ENCODE measurements at regions not wholly inside any gene's neighbourhood (a gene's known extent, or its start where the extent isn't known, plus 50 kb on each side); places are given as distances from the start of the nearest gene placed in this dataset.

DNA sequence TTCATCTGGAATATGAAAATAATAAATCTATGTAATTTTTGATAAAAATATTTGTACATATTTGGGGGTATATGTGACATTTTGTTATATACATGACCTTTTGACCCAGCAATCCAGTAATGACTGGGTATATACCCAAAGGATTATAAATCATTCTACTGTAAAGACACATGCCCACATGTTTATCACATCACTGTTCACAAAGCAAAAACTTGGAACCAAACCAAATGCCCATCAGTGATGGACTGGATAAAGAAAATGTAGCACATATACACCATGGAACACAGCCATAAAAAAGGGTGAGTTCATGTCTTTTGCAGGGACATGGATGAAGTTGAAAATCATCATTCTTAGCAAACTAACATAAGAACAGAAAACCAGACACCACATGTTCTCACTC is 472.1 kb upstream of the DDX18 start:
- no peak for TF ChIP-seq TAF1 (conservative IDR thresholded peaks at IDR 0.05)
- TF ChIP-seq, protein P1, sequence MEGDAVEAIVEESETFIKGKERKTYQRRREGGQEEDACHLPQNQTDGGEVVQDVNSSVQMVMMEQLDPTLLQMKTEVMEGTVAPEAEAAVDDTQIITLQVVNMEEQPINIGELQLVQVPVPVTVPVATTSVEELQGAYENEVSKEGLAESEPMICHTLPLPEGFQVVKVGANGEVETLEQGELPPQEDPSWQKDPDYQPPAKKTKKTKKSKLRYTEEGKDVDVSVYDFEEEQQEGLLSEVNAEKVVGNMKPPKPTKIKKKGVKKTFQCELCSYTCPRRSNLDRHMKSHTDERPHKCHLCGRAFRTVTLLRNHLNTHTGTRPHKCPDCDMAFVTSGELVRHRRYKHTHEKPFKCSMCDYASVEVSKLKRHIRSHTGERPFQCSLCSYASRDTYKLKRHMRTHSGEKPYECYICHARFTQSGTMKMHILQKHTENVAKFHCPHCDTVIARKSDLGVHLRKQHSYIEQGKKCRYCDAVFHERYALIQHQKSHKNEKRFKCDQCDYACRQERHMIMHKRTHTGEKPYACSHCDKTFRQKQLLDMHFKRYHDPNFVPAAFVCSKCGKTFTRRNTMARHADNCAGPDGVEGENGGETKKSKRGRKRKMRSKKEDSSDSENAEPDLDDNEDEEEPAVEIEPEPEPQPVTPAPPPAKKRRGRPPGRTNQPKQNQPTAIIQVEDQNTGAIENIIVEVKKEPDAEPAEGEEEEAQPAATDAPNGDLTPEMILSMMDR (IDR thresholded peaks at IDR 0.05; ENCODE audit: low read depth, low read length, missing input control), result no peak
- no peak for TF ChIP-seq GABPA (IDR thresholded peaks at IDR 0.05 in 1 of 2, conservative IDR thresholded peaks at IDR 0.05 in 1 of 2)
- TF ChIP-seq ATF3 (IDR thresholded peaks at IDR 0.05), result no peak
- no peak for TF ChIP-seq FOXA2 (IDR thresholded peaks at IDR 0.05)
- TF ChIP-seq JUND (IDR thresholded peaks at IDR 0.05), result no peak
- TF ChIP-seq YY1 (IDR thresholded peaks at IDR 0.05), result no peak
- TF ChIP-seq, protein P2, sequence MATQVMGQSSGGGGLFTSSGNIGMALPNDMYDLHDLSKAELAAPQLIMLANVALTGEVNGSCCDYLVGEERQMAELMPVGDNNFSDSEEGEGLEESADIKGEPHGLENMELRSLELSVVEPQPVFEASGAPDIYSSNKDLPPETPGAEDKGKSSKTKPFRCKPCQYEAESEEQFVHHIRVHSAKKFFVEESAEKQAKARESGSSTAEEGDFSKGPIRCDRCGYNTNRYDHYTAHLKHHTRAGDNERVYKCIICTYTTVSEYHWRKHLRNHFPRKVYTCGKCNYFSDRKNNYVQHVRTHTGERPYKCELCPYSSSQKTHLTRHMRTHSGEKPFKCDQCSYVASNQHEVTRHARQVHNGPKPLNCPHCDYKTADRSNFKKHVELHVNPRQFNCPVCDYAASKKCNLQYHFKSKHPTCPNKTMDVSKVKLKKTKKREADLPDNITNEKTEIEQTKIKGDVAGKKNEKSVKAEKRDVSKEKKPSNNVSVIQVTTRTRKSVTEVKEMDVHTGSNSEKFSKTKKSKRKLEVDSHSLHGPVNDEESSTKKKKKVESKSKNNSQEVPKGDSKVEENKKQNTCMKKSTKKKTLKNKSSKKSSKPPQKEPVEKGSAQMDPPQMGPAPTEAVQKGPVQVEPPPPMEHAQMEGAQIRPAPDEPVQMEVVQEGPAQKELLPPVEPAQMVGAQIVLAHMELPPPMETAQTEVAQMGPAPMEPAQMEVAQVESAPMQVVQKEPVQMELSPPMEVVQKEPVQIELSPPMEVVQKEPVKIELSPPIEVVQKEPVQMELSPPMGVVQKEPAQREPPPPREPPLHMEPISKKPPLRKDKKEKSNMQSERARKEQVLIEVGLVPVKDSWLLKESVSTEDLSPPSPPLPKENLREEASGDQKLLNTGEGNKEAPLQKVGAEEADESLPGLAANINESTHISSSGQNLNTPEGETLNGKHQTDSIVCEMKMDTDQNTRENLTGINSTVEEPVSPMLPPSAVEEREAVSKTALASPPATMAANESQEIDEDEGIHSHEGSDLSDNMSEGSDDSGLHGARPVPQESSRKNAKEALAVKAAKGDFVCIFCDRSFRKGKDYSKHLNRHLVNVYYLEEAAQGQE (IDR thresholded peaks at IDR 0.05), result no peak
- no peak for TF ChIP-seq RAD21 (IDR thresholded peaks at IDR 0.05)
- TF ChIP-seq SP1 (IDR thresholded peaks at IDR 0.05), result no peak

All from liver (tissue), 3 donors.